NCI-H774 (cell line): ENCODE measurements at regions not wholly inside any gene's neighbourhood (a gene's known extent, or its start where the extent isn't known, plus 50 kb on each side); places are given as distances from the start of the nearest gene placed in this dataset.
"Not testable (repeated sequence)": the region's sequence is repeated elsewhere in the genome, so short reads cannot be mapped to it uniquely, and the experiment has no call there.

ENCODE experiments used
- DNase-seq: peaks from one replicate; lab custom pipeline; 2025; lab: John Stamatoyannopoulos, UW

GRCh38 chr9:22170556-22170955 is 161.5 kb upstream of the CDKN2B start:
- no peak for DNase-seq

GRCh38 chr9:22170990-22171670 is 162.0 kb upstream of the CDKN2B start:
- no peak for DNase-seq

GRCh38 chr9:22171691-22172090 is 162.6 kb upstream of the CDKN2B start:
- DNase-seq, result no peak

- no peak for DNase-seq
Observed at GRCh38 chr9:22173908-22174307, 164.8 kb upstream of the CDKN2B start.

- no peak for DNase-seq
Observed at GRCh38 chr9:22175972-22176545, 167.0 kb upstream of the CDKN2B start.

GRCh38 chr9:22181021-22181420 is 171.9 kb upstream of the CDKN2B start:
- not testable (repeated sequence) for DNase-seq

GRCh38 chr9:22189471-22189870 is 180.4 kb upstream of the CDKN2B start:
- DNase-seq, result no peak

- DNase-seq, result not testable (repeated sequence)
Observed at GRCh38 chr9:22197000-22197399, 187.9 kb upstream of the CDKN2B start.

GRCh38 chr9:22198681-22199080 is 189.6 kb upstream of the CDKN2B start:
- DNase-seq, result no peak

GRCh38 chr9:22201256-22201655 is 192.2 kb upstream of the CDKN2B start:
- no peak for DNase-seq

- DNase-seq, result no peak
Observed at GRCh38 chr9:22203371-22204138, 194.4 kb upstream of the CDKN2B start.

GRCh38 chr9:22204240-22204639 is 195.1 kb upstream of the CDKN2B start:
- DNase-seq, result no peak

- DNase-seq, result no peak
Observed at GRCh38 chr9:22206833-22207232, 197.7 kb upstream of the CDKN2B start.

- no peak for DNase-seq
Observed at GRCh38 chr9:22208846-22209585, 199.9 kb upstream of the CDKN2B start.

GRCh38 chr9:22210262-22210661 is 201.2 kb upstream of the CDKN2B start:
- no peak for DNase-seq

- no peak for DNase-seq
Observed at GRCh38 chr9:22210936-22211335, 201.8 kb upstream of the CDKN2B start.

- DNase-seq, result no peak
Observed at GRCh38 chr9:22211588-22212360, 202.7 kb upstream of the CDKN2B start.

GRCh38 chr9:22214021-22214420 is 204.9 kb upstream of the CDKN2B start:
- peak; percentile 44 for DNase-seq

GRCh38 chr9:22214497-22215031 is 205.5 kb upstream of the CDKN2B start:
- DNase-seq, result peak; percentile 70

GRCh38 chr9:22215521-22215920 is 206.4 kb upstream of the CDKN2B start:
- DNase-seq, result no peak

- DNase-seq, result peak; percentile 19
Observed at GRCh38 chr9:22216730-22217172, 207.6 kb upstream of the CDKN2B start.
